ENCODE measurements at regions not wholly inside any gene's neighbourhood (a gene's known extent, or its start where the extent isn't known, plus 50 kb on each side); places are given as distances from the start of the nearest gene placed in this dataset.
"Not testable (repeated sequence)": the region's sequence is repeated elsewhere in the genome, so short reads cannot be mapped to it uniquely, and the experiment has no call there.

DNA sequence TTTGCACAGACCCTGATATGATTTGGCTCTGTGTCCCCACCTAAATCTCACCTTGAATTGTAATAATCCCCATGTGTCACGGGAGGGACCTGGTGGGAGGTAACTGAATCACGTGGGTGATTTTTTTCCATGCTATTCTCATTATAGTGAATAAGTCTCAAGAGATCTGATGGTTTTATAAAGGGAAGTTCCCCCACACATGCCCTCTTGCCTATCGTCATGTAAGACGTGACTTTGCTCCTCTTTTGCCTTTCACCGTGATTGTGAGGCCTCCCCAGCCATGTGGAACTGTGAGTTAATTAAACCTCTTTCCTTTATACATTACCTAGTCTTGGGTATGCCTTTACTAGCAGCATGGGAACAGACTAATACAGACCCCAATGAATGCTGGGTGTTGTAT is 347.4 kb downstream of the TUSC7 start:
- TF ChIP-seq GLIS3 (CRISPR knock-in tag; IDR thresholded peaks at IDR 0.05); ZNF70 (CRISPR knock-in tag; IDR thresholded peaks at IDR 0.05); ZFP30 (CRISPR knock-in tag; IDR thresholded peaks at IDR 0.05); PPARA (CRISPR knock-in tag; IDR thresholded peaks at IDR 0.05; ENCODE audit: borderline replicate concordance); ZNF565 (CRISPR knock-in tag; conservative IDR thresholded peaks at IDR 0.05; ENCODE audit: low read depth); ZFP3 (CRISPR knock-in tag; IDR thresholded peaks at IDR 0.05); CSDC2 (CRISPR knock-in tag; IDR thresholded peaks at IDR 0.05); TCF4 (CRISPR knock-in tag; IDR thresholded peaks at IDR 0.05; ENCODE audit: borderline replicate concordance); ZNF8 (CRISPR knock-in tag; IDR thresholded peaks at IDR 0.05); OSR1 (CRISPR knock-in tag; IDR thresholded peaks at IDR 0.05); ISL1 (CRISPR knock-in tag; IDR thresholded peaks at IDR 0.05); BACH2 (CRISPR knock-in tag; IDR thresholded peaks at IDR 0.05; ENCODE audit: borderline replicate concordance): not testable (repeated sequence)
- TF ChIP-seq, protein P1, sequence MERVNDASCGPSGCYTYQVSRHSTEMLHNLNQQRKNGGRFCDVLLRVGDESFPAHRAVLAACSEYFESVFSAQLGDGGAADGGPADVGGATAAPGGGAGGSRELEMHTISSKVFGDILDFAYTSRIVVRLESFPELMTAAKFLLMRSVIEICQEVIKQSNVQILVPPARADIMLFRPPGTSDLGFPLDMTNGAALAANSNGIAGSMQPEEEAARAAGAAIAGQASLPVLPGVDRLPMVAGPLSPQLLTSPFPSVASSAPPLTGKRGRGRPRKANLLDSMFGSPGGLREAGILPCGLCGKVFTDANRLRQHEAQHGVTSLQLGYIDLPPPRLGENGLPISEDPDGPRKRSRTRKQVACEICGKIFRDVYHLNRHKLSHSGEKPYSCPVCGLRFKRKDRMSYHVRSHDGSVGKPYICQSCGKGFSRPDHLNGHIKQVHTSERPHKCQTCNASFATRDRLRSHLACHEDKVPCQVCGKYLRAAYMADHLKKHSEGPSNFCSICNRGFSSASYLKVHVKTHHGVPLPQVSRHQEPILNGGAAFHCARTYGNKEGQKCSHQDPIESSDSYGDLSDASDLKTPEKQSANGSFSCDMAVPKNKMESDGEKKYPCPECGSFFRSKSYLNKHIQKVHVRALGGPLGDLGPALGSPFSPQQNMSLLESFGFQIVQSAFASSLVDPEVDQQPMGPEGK (CRISPR knock-in tag; IDR thresholded peaks at IDR 0.05; ENCODE audit: borderline replicate concordance): not testable (repeated sequence)
- TF ChIP-seq, protein P2, sequence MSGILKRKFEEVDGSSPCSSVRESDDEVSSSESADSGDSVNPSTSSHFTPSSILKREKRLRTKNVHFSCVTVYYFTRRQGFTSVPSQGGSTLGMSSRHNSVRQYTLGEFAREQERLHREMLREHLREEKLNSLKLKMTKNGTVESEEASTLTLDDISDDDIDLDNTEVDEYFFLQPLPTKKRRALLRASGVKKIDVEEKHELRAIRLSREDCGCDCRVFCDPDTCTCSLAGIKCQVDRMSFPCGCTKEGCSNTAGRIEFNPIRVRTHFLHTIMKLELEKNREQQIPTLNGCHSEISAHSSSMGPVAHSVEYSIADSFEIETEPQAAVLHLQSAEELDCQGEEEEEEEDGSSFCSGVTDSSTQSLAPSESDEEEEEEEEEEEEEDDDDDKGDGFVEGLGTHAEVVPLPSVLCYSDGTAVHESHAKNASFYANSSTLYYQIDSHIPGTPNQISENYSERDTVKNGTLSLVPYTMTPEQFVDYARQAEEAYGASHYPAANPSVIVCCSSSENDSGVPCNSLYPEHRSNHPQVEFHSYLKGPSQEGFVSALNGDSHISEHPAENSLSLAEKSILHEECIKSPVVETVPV (CRISPR knock-in tag; IDR thresholded peaks at IDR 0.05): not testable (repeated sequence)

All from SK-N-SH treated with all-trans-retinoic acid at 6 μM for 48 hours (cell line).